NOMO-1 treated with dmso at 0.1 percent for 144 hours (cell line): ENCODE measurements at regions not wholly inside any gene's neighbourhood (a gene's known extent, or its start where the extent isn't known, plus 50 kb on each side); places are given as distances from the start of the nearest gene placed in this dataset.

Experiments used
- DNase-seq: peaks from one replicate; lab custom pipeline; 2025; ENCODE audit not compliant: unreplicated experiment; lab: John Stamatoyannopoulos, UW

DNA sequence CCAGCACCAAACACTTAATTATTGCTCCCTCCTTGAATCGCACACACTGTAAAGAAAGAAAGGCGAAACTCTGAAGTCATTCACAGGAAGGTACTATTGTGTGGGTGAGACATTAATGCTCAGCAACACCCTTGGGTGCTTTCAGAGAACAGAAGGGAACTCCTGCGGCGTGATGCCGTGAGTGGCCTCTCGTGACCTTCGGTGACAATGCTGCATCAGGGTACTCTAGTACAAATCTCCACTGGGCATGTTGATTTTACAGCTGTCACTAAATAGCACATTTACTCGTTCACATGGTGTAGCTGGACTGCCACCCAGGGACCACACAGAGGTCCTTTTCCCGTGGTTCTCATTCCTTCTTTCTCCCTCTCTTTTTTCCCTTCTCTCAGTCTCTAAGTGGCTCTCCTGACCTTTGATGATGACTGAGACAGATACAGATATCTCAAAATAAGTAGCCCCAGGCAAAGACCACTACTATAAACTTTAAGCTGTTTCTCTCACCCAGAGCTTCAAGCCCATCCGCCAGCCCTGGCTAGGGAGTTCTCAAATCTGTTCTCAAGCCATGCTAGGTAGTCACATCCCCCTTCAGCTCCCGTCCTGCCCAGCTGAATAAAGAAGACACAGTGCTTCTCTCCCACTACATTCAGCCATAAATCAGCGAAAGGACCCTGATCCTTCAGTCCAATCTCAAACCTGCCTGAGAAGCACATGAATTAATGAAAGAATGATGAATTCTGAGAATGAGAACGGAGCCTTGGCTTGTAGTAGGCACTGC, 223.4 kb upstream of the FMN2 start:
- DNase-seq, result no peak

DNA sequence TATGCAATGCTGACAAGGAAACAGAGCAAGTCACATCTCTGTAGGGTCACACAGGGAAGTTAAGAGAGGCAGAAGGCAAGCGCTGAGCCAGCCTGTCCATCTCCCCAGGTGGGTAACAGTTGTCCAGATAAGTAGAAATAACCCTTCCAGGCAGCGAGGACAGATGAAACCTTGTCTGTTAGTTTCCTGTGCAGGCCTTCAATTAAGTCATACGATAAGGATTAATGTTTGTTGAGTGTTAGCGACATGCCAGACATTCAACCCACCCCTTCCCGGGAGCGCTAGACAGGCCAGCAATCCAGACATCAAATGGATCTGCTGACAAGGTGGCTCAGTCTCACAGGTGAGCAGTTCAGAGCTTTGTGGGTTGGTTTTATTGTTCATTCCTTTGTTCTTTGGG, 221.5 kb upstream of the FMN2 start:
- DNase-seq, result no peak

DNA sequence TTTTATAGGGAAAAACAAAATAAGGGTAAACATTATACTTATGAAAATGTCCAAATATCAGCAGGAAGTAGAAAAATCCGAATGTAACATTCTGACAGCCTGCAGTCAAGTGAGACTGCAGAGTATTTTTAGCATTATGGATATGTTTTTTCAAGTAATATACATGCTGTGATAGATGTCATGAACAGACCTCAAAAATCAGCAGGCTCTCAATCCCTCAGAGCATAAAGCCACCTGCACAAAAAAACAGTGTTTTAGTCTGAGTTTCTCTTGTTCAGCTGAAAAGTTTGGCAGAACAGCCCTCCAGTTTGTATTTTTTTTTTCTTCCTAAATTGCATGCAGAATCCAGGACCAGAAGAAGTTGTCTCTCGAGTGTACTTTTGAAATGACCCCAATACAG, 219.1 kb upstream of the FMN2 start:
- no peak for DNase-seq

DNA sequence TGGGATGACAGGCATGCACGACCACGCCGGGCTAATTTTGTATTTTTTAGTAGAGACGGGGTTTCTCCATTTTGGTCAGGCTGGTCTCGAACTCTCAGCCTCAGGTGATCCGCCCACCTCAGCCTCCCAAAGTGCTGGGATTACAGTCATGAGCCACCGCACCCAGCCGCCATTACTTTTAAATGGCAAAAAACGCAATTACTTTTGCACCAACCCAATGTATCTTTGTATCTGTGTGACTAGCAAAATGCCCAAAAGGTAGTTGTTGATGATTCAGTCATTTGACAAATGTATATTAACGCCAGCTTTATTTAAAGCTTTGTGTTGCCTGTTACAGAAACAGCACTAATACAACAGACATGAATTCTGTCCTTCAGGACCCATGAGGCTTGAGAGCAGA, 216.9 kb upstream of the FMN2 start:
- no peak for DNase-seq

DNA sequence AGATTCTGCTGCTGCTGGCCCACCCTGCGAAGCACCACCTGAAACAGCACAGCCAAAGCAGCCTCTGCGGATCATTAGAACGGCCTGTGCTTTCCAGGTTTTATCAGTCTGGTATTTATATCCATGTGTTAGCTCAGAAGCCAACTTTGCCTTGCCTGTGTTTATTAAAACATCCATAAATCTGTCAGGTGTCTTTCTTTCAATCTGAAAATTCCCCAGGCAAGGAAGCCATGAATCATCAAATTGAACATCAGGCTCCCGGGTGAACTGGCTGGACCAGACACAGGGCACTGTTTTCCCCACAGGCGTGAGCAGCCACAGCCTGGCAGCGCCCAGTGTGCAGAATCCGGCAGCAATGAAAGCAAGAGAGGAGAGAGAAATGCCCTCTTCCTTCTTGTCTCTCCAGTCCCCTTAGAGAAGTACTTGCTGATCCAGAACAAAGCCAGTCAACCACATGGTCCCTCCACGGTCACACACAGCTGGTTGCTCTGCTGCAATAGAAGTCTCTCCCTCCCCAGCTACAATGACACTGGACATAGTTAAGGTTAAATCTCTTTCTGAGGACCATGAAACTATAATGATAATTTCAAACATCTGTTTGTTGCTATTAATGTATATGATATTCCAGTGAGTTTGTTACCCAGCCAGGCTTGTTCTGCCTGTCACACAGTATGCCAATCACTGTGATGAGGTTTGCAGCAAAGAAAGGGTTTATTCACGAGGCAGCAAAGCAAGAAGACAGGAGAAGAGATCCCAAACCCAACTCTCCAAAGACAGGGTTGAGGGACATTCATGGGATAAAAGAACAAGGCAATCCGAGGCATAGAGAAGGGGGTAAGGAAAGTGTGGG, 212.1 kb upstream of the FMN2 start:
- DNase-seq, result no peak

DNA sequence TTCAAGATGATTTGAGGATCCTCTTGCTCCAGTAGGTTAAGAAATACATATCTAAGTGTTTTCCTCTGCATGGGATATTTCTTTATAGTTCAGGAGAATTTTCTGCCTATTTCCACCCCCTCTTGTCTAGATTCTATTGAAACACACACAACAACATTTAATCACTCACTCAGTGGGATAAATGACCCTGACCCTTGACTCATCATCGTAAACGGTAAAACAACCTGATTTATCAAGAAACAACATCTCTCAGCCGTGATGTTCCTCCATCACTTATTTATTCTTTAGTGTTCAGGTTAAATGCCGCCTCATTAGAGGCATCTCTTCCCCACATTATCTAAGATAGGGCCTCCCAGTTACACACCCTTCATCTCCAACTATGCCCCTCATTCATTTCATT, 208.7 kb upstream of the FMN2 start:
- no peak for DNase-seq

DNA sequence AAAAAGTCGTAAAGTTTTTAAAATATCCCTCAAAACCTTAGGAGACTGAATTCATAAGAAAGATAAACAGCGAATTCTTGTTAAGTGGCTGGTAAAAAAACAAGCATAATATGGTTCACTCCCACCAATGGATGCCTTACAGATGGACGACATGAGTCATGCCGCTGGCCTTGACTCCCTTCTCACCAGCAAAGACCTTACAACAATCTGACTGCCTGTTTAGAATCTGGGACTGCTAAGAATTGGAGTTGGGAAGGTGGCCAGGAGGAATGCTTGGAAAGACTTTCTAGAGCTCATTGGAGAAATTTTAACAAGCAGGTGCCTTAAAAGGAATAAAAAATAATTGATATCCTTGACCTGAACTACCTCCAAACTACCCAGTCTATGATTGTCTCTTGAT, 206.9 kb upstream of the FMN2 start:
- DNase-seq, result no peak

DNA sequence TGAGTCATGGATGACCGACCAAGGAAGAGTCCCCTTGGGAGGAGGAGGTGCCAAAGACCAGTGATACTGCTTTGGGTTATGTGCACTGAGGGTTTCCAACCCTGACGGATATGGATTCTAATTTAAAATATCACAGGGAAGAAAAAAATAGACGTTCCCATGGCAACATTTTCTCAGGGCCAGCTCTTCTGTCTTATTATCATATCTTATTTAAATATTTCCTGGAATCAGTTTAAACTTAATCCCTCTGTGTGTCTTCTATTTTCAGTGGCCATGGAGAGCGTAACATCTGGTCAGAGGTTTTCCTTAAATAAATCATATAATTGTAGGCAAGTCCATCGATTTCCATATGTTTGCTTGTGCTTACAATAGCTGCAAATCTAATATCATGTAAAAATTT, 205.4 kb upstream of the FMN2 start:
- no peak for DNase-seq

DNA sequence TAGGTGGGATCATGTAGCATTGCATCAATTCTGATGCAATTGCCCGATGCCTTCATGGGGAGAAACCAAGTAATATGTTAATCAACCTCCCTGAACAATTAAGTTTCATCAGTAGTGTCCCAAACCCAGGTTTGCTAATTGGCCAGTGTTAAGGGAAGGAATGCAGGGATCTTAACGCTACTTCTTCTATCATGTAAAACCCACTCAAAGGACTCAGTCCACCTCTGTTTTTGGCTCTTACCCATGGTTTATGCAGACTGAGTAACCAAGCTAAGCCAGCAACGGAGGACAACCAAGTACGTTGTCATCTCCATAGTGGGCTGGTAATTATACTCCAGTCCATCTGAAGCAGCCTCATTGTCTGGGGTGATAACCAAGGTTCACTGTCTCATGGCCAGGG, 203.0 kb upstream of the FMN2 start:
- DNase-seq, result no peak

DNA sequence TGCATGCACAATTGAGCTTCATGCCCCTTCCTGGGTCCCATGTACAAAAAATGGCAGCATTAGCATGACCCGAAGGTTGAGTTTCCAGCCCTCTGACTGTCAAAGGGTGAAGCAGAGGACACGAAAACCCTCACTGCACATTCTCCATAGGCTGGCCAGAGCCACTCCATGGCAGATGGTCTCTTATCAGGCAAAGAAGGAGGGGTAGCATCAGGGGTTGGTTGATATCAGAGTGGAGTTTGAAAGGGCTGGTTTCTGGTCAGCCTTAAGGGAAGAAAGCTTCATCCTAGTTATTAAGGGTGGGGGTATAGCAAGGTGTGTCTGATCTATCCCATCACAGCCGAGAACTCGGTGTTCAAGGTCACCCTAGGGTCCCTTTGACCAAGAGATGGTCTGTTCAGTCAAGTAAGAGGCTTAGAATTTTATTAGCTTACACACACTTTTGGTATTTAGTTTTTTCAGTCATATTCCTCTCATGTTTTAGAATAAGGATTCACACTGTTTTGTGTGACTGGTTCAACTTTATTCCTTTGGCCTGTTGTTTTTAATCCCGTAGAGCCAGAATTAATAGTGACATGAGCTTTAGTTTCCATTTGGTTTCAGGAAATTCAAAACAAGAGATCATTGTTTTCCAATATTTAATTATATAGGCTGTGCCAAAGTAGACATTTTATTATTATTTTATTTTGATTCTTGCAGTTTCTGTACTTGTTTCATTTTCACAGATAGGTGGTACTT, 199.9 kb upstream of the FMN2 start:
- no peak for DNase-seq

DNA sequence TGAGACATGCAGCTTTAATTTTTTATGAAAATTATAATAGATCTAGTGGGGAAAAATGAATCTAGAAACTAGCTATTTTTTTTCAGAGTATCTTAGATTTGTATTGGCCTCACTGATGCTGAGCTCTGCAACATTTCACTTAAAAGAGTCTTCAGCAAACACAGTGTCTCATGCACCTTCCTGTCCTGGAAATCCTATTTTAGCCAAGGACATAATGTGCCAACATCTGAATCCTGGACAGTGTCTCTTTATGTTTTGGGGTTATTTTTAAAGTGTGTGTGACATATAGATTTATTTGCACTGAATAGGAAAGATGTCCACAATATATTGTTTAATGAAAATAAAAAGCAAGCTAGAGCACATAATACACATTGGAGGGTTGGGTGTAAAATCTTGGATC, 199.1 kb upstream of the FMN2 start:
- no peak for DNase-seq

DNA sequence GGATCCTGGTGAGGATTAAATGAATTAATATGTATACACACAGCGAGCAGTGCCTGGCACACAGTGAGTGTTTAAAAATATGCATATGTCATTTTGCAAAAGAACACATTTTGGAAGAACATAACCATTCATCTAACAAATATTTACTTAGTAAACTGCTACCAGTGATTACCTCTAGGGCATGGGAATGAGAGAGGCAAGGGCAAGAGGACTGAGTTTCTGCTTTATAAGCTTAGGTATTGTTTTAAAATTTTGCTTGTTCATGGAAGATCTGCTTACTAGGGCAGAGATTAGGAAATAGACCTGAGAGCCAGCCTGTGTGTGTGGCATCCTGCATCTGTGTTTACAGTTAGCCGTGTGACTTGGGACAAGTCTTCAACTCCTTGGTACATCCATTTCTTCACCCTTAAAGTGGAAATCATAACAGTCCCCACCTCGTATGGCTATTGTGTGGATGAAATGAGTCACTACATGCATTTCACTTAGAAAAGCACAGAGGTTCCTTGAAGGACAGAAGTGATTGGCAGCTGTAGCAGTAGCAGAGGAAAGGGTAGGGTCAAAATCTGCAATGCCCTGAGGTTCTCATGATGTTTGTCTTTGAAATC, 198.5 kb upstream of the FMN2 start:
- no peak for DNase-seq

DNA sequence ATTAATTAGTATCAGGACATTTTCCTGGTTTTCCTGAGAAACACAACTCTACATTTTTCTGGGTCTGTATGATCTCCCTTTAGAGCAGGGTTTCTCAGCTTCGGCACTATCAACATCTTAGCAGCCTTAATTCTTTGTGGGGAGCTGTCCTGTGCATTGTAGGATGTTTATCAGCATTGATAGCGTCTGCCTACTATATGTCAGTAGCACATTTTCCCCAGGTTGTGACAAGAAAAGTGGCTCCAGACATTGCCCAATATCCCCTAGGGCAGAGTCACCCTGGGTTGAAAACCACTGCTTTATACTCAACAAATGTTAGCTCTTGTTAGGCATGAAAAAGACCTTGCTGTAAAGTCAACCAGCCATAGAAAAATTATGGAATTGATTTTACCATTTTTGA, 195.1 kb upstream of the FMN2 start:
- no peak for DNase-seq

DNA sequence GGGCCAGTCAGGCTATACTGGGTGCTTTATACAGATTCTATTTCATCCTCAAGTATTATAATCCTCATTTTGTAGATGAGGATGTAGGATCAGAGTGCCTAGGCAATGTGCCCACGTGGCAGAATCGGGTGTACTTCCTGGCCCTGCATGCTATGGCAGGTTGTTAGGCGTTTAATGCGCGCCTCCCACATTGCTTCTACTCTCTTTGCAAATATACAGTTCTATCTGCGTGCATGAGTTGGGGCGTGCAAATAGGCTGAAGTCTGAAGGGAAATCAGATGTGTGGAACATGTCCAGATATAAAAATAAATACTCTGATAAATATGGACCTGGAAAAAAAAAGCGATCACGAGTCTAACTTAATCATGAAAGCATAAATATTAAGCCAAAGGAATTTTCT, 194.7 kb upstream of the FMN2 start:
- DNase-seq, result no peak

DNA sequence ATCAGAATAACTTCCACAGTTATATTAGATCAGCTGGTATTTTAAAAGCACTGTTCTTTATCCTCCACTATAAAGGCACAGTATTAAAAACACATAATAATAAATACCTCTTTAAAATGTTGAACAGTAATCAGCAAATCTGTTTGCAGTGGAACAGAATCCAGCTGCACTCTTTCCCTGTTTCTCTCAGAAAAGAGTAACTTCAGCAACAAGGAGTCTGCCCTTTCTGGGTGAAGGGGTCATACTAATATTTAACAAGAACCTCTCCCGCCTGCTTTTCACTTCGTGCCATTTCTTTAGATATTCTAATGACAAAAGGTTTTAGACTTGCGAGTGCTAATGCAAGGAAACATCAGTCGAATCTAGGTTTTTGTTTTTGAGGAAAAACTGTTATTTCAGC, 194.2 kb upstream of the FMN2 start:
- DNase-seq, result no peak

DNA sequence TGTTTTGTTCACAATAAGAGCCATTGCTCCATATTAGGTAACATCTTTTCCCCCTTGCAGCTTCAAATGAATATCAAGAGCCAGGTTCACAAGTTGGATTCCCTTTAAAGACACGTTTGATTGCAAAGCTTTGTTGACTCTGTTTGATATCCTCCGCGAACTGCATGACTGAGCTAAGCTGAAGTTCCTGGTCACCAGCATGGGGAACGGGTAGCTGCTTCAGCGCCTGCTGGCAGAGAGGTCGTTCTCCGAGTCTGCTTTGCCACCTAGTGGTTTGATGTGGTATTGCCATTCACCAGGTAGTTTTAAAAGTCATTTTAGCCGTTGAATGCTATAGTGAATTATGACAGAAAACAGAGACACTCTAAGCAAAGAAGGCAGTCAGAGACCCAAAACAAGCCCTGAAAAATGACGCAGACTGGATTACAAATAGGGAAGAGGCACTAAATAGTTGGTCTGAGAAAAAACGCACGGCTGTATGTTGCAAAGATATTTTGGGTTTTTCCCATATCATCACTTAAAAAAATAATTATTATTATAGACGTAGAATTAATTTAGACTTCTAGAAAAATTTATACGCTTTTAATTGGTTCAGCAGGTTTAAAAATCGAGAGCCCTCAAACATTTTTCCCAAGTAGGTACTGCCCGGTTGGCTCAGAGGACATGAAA, 193.5 kb upstream of the FMN2 start:
- peak; percentile 46 for DNase-seq

DNA sequence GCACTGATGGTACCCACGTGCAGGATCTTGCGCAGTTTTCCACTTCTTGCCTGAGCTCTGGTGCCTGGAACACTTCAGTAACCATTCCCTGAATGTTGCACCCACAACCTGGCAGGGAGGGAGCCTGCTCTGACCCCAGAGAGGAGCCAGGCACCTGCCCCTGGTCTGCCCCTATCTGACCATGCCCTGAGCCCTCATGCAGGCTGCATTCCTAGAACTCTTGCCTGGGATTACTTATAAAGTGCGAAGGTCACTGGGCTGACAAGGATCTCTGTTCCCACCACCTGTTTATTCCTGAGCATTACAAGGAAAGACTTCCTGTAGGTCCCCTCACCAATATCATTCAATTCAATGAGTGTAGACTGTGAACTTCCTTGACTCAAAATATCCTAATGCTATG, 191.9 kb upstream of the FMN2 start:
- no peak for DNase-seq

DNA sequence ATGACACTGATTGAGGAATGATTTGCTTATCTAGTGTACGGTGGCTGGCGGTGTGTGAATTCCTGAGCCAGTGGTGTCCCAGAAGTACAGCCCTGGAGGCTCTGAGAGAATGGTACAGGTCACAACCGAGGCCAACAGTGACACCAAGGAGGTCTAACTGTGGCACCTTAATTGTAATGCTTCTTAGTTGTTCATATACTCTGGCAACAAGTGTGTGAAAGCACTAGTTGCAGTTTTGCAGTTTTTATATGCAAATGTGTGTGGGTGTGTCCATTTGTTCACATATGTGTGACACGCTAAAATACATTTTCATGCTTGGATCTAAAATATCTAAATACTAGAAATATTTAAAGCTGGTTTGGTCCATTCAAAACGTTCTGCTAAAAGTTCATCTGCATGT, 185.3 kb upstream of the FMN2 start:
- no peak for DNase-seq

DNA sequence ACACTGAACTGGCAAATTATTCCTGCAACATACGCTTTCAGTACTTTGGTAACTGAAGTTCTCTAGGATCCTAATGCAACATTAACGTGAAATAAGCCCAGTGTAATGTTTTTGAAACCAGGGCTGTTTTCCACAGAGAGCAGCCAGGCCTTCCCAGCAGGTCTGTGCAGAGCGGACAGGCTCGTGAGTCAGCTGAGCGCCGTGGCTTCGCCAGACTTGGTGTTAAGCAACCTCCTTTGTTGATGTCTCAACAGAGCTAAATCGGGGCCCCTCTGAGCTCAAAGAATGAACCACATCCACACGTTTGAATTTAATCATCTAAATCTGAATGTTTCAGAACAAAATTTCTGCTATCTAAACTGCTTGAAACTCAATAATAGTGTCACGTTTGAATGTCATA, 181.8 kb upstream of the FMN2 start:
- peak; percentile 82 for DNase-seq

DNA sequence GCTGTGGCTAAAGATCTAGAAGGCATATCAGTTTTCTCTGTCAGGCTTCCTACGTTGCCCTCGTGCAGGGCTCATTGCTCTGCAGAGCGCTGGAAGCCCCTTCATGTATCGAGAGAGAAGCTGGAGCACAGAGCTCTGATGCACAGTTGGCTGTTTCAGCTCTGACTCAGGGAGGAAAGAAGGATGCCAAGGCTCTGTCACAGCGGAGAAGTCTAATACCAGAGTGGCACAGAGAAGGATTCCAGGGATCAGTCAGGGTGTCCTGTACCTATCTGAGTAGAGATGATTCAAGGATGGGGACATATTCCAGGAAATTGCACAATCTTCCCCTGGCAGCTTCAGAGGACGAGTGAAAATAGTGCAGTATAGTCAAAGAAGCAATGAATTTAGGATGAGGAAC, 179.2 kb upstream of the FMN2 start:
- DNase-seq, result no peak

DNA sequence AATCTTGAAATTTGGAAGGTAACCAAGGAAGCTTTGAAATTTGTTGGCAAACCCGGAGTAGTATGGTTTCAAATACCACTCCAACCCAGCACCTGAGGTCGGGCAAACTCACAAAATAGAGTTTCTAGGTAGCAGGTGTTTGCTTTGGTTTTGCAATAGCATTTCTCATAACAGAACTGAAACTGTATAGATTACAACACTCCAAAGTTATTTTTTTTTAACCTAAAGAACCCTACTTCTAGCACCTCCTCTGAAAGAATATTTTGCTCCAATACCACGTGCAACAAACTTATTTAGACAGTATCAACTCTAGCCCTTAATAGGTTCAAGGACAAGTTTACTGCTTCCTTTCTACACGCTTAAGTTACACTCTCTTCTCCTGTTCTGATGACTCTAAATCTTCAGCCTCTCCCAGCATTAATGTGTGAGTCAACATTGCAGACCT, 178.5 kb upstream of the FMN2 start:
- DNase-seq, result no peak
